ENCODE measurements at regions not wholly inside any gene's neighbourhood (a gene's known extent, or its start where the extent isn't known, plus 50 kb on each side); places are given as distances from the start of the nearest gene placed in this dataset.

DNA sequence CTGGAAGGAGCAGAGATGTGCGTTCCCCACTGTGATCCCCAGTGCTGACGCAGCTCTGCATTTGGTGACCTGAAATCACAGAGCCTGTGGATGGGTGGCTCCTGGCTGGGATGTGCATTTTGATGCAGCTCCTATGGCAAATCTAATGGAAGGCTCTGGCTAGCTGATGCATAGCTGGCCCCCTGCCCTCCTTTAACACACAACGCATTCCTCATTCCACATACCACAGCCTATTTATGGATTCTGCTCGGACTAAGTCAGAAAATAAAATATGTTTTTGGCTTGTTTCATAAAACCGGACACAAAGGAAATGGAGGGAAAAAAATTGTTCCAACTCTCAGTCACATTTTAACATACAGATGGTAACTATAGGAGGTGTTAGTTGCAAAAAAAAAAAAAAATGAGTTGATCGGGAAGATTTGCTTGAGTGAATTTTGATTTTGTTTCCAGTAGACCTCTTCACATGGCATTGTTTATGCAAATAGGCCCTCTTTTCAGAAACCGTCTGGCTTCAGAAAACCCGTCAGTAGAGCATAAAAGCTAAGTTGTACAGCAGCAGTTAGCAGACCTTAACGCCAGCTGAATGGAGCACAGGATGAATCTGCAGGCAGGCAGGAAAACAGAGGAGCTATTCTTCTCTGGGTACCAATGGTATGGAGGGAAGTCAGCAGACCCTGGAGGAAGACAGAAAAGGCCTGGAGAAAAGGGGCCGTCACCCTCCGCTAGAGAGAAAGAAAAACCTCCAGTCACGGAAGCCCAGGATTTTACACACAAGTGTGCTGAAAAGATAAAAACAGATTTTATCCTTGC is 215.4 kb downstream of the HDGFL1 start:
- peaks cover 17% of the 10 kb centered on the region for H3K9me3 Mint-ChIP-seq
- no peak for ATAC-seq (replicated peaks)
- no peaks in the 10 kb centered on the region for H3K4me1 Mint-ChIP-seq
- no peak overlapping the region for H3K27ac Mint-ChIP-seq
- no peaks in the 10 kb centered on the region for H3K36me3 Mint-ChIP-seq (ENCODE audit: low read depth)
- no peak overlapping the region for H3K4me3 Mint-ChIP-seq
- H3K27me3 Mint-ChIP-seq = no peaks in the 10 kb centered on the region

DNA sequence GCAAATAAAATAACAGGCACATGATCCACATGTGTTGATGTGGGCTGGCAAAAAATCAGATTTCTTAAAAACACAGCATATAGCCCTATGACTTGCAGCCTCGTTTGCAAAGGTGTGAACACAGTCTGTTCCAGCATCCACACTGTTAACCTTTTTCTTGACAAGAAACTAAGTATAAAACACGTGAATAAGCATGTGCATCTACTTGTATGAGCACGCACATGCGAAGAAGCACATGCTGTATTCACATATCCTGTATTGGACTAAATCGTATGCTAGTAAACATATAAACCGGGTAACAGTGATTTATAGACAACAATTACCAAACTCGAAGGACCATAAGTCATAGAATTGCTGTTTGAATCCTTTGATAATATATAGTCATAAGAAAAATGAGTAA is 218.7 kb downstream of the HDGFL1 start:
- Mint-ChIP-seq H3K4me1 (no peaks in the 10 kb centered on the region), H3K4me3 (no peak overlapping the region), H3K36me3 (ENCODE audit: low read depth) (no peaks in the 10 kb centered on the region), H3K9me3 (peaks cover 9% of the 10 kb centered on the region), H3K27me3 (no peaks in the 10 kb centered on the region), H3K27ac (no peak overlapping the region)
- ATAC-seq (replicated peaks) = no peak

DNA sequence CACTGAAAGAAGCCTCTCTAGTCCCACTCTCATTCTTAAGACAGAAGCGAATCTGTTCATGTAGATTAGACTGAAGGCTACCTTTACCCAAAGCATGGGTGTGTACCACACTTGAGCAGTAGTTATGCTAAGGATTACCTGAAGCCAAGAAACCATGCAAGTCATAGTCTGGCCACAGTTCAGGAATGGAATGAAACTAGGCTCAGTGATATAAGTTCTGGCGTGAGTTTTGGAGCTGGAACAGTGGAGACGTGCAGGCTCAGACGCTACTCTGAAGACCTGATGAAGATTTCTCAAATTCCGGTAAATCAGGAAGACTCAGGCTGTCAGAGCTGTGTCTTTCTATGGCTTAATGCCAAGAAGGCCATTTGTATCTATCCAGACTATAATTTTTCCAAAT is 219.9 kb downstream of the HDGFL1 start:
- Mint-ChIP-seq H3K36me3 (ENCODE audit: low read depth) (no peaks in the 10 kb centered on the region), H3K27me3 (no peaks in the 10 kb centered on the region), H3K9me3 (peaks cover 10% of the 10 kb centered on the region), H3K27ac (no peak overlapping the region), H3K4me1 (no peaks in the 10 kb centered on the region), H3K4me3 (no peak overlapping the region)
- no peak for ATAC-seq (replicated peaks)

DNA sequence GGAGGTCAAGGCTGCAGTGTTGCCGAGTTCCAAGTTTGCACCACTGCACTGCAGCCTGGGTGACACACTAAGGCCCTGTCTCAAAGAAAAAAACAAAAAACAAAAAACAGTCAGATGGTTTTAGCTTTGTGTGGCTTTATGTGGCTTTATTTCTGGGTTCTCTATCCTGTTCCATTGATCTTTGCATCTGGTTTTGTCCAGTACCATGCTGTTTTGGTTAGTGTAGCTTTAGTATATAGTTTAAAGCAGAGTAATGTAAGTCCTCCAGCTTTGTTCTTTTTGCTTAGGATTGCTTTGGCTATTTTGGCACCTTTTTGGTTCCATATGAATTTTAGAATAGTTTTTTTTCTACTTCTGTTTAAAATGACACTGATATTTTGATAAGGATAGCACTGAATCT is 225.5 kb downstream of the HDGFL1 start:
- Mint-ChIP-seq H3K4me1 (no peaks in the 10 kb centered on the region), H3K27me3 (no peaks in the 10 kb centered on the region), H3K4me3 (no peak overlapping the region), H3K27ac (no peak overlapping the region), H3K36me3 (ENCODE audit: low read depth) (no peaks in the 10 kb centered on the region), H3K9me3 (peaks cover 8% of the 10 kb centered on the region)
- ATAC-seq (replicated peaks) = no peak

DNA sequence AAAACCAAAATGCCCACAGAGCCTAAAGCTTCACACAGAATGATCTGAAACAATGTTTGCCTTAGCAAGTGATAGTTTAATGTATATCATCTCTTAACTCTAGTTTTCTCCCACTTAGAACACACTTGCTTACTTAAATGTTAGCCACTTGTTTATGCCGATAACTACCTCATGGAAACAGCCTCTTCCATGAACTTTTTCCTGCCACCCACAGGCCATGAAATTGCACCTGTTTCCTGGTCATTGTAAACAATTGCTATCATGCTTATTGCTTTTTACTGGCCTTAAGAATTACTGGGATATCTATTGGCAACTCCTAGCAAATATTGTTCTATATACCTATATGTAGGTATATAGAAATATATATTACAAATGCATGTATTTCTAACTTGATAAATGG is 231.1 kb downstream of the HDGFL1 start:
- Mint-ChIP-seq H3K36me3 (ENCODE audit: low read depth) (no peaks in the 10 kb centered on the region), H3K27ac (no peak overlapping the region), H3K9me3 (peaks cover 9% of the 10 kb centered on the region), H3K27me3 (no peaks in the 10 kb centered on the region), H3K4me3 (no peak overlapping the region), H3K4me1 (no peaks in the 10 kb centered on the region)
- ATAC-seq (replicated peaks) = no peak

DNA sequence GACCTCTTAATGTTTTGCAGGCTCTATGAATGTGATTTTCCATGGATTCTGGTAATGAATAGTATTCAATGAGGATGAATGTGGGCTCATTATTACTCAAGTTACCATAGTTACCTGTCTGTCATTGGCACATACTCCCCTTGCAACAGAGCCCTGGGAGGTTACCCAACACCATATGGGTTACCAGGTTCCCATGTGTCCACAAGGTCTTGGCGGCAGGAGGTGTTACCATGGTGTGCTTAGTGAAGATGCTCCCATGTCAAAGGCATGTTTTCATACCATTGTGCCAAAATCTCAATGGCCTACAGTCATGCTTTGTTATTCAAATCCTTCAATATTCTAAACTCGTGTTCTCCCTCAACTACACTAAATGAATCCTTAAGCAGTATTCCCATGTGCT is 232.5 kb downstream of the HDGFL1 start:
- no peaks in the 10 kb centered on the region for H3K4me1 Mint-ChIP-seq
- no peak for ATAC-seq (replicated peaks)
- H3K9me3 Mint-ChIP-seq = peaks cover 12% of the 10 kb centered on the region
- H3K4me3 Mint-ChIP-seq = no peak overlapping the region
- H3K27ac Mint-ChIP-seq = no peak overlapping the region
- no peaks in the 10 kb centered on the region for H3K36me3 Mint-ChIP-seq (ENCODE audit: low read depth)
- no peaks in the 10 kb centered on the region for H3K27me3 Mint-ChIP-seq

DNA sequence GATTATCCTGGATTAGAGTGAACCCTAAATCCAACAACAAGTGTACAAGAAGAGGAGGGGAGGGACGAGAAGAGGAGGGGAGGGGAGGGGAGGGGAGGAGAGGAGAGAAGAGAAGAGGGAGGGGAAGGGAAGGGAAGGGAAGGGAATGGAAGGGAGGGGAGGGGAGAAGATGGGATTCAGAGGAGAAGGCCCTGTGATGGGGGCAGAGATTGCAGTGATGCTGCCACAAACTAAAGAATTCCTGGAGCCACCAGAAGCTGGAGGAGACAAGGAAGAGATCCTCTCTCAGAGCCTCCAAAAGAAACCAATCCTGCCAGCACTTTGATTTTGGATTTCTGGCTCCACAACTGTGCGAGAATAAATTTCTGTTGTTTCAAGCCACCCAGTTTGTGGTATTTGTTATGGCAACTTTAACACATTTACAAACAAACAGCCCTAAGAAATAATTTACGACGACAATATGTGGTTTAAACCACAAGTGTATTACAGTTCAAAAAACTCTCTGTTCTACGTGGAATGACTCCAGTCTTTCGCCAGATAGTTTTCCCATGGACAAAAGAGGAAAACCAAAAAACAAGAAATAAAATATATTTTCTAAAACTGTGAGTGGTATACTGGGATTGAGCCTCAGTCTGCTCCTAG is 235.4 kb downstream of the HDGFL1 start:
- no peak for ATAC-seq (replicated peaks)
- Mint-ChIP-seq H3K9me3 (peaks cover 8% of the 10 kb centered on the region), H3K36me3 (ENCODE audit: low read depth) (no peaks in the 10 kb centered on the region), H3K27me3 (no peaks in the 10 kb centered on the region), H3K4me1 (no peaks in the 10 kb centered on the region), H3K27ac (no peak overlapping the region), H3K4me3 (no peak overlapping the region)

DNA sequence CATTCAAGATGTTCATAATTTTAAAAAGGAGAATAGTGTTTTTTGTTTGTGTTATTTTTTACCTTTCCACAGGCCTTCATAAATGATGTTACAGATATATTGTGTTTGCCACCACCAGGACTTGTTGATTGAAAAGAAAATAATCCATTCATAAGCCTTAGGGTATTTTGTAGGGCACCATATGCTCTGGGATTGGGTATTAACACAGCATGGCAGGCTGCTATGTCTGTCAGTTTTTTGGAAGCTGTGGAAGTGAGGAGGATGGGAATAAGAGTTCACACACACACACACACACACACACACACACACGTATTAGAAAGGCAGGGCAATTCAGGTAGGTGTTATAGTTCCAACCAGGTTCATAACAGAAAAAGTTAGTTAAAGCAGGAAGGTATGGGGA is 237.9 kb downstream of the HDGFL1 start:
- Mint-ChIP-seq H3K4me1 (no peaks in the 10 kb centered on the region), H3K9me3 (peaks cover 9% of the 10 kb centered on the region), H3K36me3 (ENCODE audit: low read depth) (no peaks in the 10 kb centered on the region), H3K4me3 (no peak overlapping the region), H3K27me3 (no peaks in the 10 kb centered on the region), H3K27ac (no peak overlapping the region)
- no peak for ATAC-seq (replicated peaks)

DNA sequence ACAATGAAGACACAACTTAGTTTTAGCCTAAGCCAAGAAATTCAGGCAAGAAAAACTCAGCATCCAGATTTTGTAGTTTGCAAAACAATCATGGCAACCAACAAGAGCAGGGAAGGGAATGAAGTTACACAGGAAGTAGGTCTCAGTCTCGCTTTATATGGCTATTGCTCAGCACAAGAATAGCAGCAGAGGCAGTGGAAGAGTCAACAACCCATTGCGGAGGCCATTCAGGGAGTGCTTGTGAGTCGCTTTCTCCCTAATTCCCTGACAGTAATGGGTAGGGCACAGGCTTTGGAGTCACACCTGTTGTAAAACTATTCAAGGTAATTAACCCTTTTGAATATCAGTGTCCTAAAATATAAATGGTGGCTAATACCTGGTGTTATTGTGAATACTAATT is 238.5 kb downstream of the HDGFL1 start:
- no peaks in the 10 kb centered on the region for H3K4me1 Mint-ChIP-seq
- H3K27ac Mint-ChIP-seq = no peak overlapping the region
- H3K36me3 Mint-ChIP-seq (ENCODE audit: low read depth) = no peaks in the 10 kb centered on the region
- H3K27me3 Mint-ChIP-seq = no peaks in the 10 kb centered on the region
- ATAC-seq (replicated peaks) = no peak
- H3K9me3 Mint-ChIP-seq = peaks cover 9% of the 10 kb centered on the region
- no peak overlapping the region for H3K4me3 Mint-ChIP-seq

DNA sequence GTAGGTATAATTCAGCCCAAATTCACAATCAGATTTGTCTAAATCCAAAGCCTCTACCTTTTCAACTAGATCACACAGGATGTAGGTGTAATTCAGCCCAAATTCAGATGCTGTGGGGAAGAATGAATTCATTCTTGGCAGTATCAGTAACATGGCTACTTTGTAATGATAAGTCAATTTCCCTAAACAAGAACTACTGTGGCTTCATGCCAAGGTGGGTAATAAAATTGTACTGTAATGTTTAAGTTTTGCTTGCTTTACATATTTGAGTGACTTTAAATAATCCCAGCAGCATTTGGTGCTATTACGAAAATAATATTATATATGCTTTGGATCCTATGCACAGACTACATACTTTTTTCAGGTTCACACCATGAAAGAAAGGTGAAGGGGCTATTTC is 239.1 kb downstream of the HDGFL1 start:
- Mint-ChIP-seq H3K27ac (no peak overlapping the region), H3K36me3 (ENCODE audit: low read depth) (no peaks in the 10 kb centered on the region), H3K4me1 (no peaks in the 10 kb centered on the region), H3K27me3 (no peaks in the 10 kb centered on the region), H3K9me3 (peaks cover 12% of the 10 kb centered on the region), H3K4me3 (no peak overlapping the region)
- no peak for ATAC-seq (replicated peaks)

DNA sequence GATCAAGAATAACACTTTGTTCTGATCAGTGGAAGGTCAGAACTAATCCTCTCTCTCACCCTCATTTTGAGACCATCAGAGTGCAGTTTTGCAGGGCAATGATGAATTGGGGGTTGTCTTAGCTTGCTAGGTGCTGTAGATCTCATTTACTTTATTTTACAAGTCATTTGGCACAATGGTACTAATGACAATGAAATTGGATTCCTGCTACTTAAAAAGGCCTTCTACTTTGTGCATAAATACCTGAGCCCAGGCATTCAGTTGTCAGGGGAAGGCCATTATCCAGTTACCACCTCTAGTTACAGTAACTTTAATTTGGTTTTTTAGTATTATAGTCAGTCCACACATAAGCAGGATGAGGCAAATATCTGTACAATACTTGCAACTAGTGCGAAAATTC is 240.0 kb downstream of the HDGFL1 start:
- no peak for ATAC-seq (replicated peaks)
- H3K4me1 Mint-ChIP-seq = no peaks in the 10 kb centered on the region
- no peak overlapping the region for H3K4me3 Mint-ChIP-seq
- peaks cover 12% of the 10 kb centered on the region for H3K9me3 Mint-ChIP-seq
- no peak overlapping the region for H3K27ac Mint-ChIP-seq
- no peaks in the 10 kb centered on the region for H3K27me3 Mint-ChIP-seq
- no peaks in the 10 kb centered on the region for H3K36me3 Mint-ChIP-seq (ENCODE audit: low read depth)

DNA sequence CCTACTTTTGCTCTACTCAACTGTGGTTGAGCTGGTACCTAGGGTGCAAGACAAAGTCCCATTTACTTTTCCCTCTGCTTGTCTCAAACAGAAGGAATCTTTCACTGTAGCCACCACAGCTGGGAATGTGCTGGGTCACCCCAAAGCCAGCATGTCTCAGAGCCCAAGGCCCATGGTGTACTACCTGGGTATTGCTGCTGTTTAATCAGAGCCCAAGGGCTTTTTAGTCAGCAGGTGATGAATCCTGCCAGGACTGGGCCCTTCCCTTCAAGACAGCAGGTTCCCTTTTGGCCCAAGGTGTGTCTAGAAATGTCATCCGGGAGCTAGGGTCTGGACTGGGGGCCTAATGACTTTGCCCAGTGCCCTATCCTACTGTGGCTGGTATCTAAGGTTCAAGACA is 249.8 kb downstream of the HDGFL1 start:
- no peaks in the 10 kb centered on the region for H3K27me3 Mint-ChIP-seq
- H3K4me3 Mint-ChIP-seq = no peak overlapping the region
- no peak for ATAC-seq (replicated peaks)
- H3K27ac Mint-ChIP-seq = no peak overlapping the region
- H3K9me3 Mint-ChIP-seq = peaks cover 7% of the 10 kb centered on the region
- H3K4me1 Mint-ChIP-seq = no peaks in the 10 kb centered on the region
- no peaks in the 10 kb centered on the region for H3K36me3 Mint-ChIP-seq (ENCODE audit: low read depth)

DNA sequence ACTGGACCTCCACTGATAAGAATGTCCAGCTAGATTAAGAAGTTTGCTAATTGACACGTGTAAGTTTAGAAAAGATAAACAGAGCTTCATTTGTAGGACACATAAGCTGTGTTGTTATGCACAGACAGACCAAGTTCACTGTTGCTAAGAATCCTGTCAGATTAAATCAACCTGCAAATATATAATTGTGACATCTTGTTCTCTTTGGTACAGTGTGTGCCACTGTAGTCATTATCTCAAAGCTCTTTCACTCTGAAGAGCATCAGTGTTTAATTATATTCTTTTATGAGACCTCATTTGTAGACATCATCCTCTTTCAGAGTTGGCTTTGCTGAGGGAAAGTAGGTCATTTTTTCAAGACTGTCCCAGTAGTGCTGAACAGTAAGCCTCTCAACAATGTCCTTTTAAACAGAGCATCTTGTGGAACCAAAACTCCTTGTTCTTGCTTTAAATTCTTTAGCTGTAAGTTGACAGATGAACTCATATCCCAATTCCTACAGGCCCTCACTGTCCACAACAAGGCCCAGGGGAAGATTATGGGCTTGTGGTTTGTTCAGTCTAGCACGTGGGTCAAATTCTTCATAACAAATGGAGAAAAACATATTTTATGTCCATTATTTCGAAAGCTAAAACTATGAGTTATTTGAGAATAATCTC is 252.4 kb downstream of the HDGFL1 start:
- Mint-ChIP-seq H3K36me3 (ENCODE audit: low read depth) (no peaks in the 10 kb centered on the region), H3K9me3 (peaks cover 3% of the 10 kb centered on the region), H3K4me3 (no peak overlapping the region), H3K4me1 (no peaks in the 10 kb centered on the region), H3K27ac (no peak overlapping the region), H3K27me3 (no peaks in the 10 kb centered on the region)
- ATAC-seq (replicated peaks) = no peak

DNA sequence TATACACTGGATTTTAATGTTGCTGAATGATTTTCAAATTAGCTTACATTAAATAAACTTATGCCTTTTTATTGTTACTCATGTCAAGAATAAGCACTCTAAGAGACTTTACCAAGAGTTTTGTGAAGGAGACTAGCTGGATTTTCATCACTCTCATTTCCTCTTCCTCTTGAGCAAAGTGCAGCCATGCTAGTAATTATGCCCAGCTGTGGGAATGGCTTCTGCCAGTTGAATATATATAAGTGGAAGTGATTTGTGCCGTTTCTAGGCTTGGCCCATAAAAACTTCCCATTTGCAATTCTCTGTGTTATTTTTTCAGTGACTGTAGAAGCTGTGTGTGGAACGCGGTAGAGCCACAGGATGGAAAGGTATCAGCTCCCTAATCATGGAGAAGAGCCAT is 255.8 kb downstream of the HDGFL1 start:
- Mint-ChIP-seq H3K27ac (no peak overlapping the region), H3K4me3 (no peak overlapping the region), H3K27me3 (no peaks in the 10 kb centered on the region), H3K9me3 (no peaks in the 10 kb centered on the region), H3K4me1 (no peaks in the 10 kb centered on the region), H3K36me3 (ENCODE audit: low read depth) (no peaks in the 10 kb centered on the region)
- ATAC-seq (replicated peaks) = no peak

DNA sequence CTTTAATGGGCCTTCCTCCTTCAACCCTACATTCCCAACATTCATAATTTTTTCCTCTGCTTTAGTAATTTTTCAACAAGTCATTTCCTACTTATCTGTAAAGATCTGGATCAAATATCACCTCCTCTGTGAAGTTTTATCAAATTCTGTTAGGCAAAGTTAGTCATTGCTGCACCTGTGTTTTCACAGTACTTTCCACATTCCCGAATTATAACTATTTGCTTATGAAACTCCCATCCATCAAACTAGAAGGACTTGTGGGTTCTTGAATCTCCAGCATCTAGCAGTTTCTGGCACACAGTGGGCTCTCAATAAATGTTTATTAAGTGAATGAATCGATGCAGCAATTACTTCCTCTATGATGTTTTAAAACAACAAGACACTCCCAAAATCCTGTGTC is 257.6 kb downstream of the HDGFL1 start:
- H3K4me3 Mint-ChIP-seq = no peak overlapping the region
- H3K27me3 Mint-ChIP-seq = no peaks in the 10 kb centered on the region
- no peaks in the 10 kb centered on the region for H3K4me1 Mint-ChIP-seq
- no peak overlapping the region for H3K27ac Mint-ChIP-seq
- no peak for ATAC-seq (replicated peaks)
- H3K36me3 Mint-ChIP-seq (ENCODE audit: low read depth) = no peaks in the 10 kb centered on the region
- no peaks in the 10 kb centered on the region for H3K9me3 Mint-ChIP-seq

Data from activated T-helper 17 cell treated with anti-CD3 and anti-CD28 coated beads, Interleukin-2, amount 50 U/mL, for 72 hours (primary cell).